H9 (cell line): ENCODE measurements at regions not wholly inside any gene's neighbourhood (a gene's known extent, or its start where the extent isn't known, plus 50 kb on each side); places are given as distances from the start of the nearest gene placed in this dataset.

ENCODE experiments used
- DNase-seq: peaks from one replicate; pipeline ENCODE4 v3.0.0-alpha.2; 2017
- H2AFZ ChIP-seq: one replicate; pipeline ENCODE4 v1.6.1; 2013; ENCODE audit warnings: mild to moderate bottlenecking, low read length, control low read depth, moderate library complexity
- H2AK5ac ChIP-seq: 2 replicates; pipeline ENCODE4 v1.6.1; 2013; ENCODE audit warnings: low read length, control low read depth, mixed read lengths; ENCODE audit not compliant: insufficient read length
- H2BK120ac ChIP-seq: one replicate; pipeline ENCODE4 v1.6.1; 2013; ENCODE audit warnings: low read depth, mild to moderate bottlenecking, low read length, control low read depth, inconsistent platforms; ENCODE audit not compliant: poor library complexity, severe bottlenecking
- H2BK12ac ChIP-seq: 2 replicates; pipeline ENCODE4 v1.6.1; 2013; ENCODE audit warnings: low read length, control low read depth, mixed read lengths, low read depth; ENCODE audit not compliant: insufficient read length
- H2BK15ac ChIP-seq: 2 replicates; pipeline ENCODE4 v1.6.1; 2013; ENCODE audit warnings: low read depth, low read length, control low read depth
- H2BK20ac ChIP-seq: one replicate; pipeline ENCODE4 v1.6.1; 2013; ENCODE audit warnings: low read depth, mild to moderate bottlenecking, low read length, control low read depth, inconsistent platforms; ENCODE audit not compliant: poor library complexity, severe bottlenecking
- H2BK5ac ChIP-seq: 2 replicates; pipeline ENCODE4 v1.6.1; 2013; ENCODE audit warnings: low read length, control low read depth, mixed read lengths; ENCODE audit not compliant: insufficient read length
- H3K14ac ChIP-seq: 2 replicates; pipeline ENCODE4 v1.6.1; 2013; ENCODE audit warnings: low read length, control low read depth; ENCODE audit not compliant: insufficient read depth
- H3K18ac ChIP-seq: 2 replicates; pipeline ENCODE4 v1.6.1; 2013; ENCODE audit warnings: low read depth, mild to moderate bottlenecking, mixed read lengths, low read length, control low read depth; ENCODE audit not compliant: insufficient read length
- H3K23ac ChIP-seq: 2 replicates; pipeline ENCODE4 v1.6.1; 2013; ENCODE audit warnings: low read length, control low read depth, mixed read lengths, low read depth; ENCODE audit not compliant: insufficient read length
- H3K23me2 ChIP-seq: 2 replicates; pipeline ENCODE4 v1.6.1; 2013; ENCODE audit warnings: low read depth, mild to moderate bottlenecking, mixed read lengths, low read length, control low read depth; ENCODE audit not compliant: insufficient read length, poor library complexity, severe bottlenecking
- H3K27ac ChIP-seq: 2 replicates; pipeline ENCODE4 v1.5.1; 2013; ENCODE audit warnings: low read length, control low read depth, mixed read lengths, low read depth; ENCODE audit not compliant: insufficient read length
- H3K27me3 ChIP-seq: 2 replicates; pipeline ENCODE4 v1.6.1; 2013; ENCODE audit warnings: low read length, control low read depth, inconsistent platforms; ENCODE audit not compliant: insufficient read depth
- H3K4ac ChIP-seq: 2 replicates; pipeline ENCODE4 v1.6.1; 2013; ENCODE audit warnings: low read depth, mild to moderate bottlenecking, control low read depth, inconsistent platforms, low read length, moderate library complexity
- H3K4me1 ChIP-seq: 2 replicates; pipeline ENCODE4 v1.6.1; 2013; ENCODE audit warnings: low read length, control low read depth, inconsistent platforms; ENCODE audit not compliant: insufficient read depth
- H3K4me2 ChIP-seq: 2 replicates; pipeline ENCODE4 v1.6.1; 2013; ENCODE audit warnings: low read length, control low read depth, mixed read lengths; ENCODE audit not compliant: insufficient read length, insufficient read depth
- H3K56ac ChIP-seq: 2 replicates; pipeline ENCODE4 v1.6.1; 2013; ENCODE audit warnings: low read depth, mild to moderate bottlenecking, mixed read lengths, low read length, control low read depth; ENCODE audit not compliant: insufficient read length
- H3K79me1 ChIP-seq: 2 replicates; pipeline ENCODE4 v1.6.1; 2013; ENCODE audit warnings: low read depth, mild to moderate bottlenecking, moderate library complexity, low read length, control low read depth, inconsistent platforms; ENCODE audit not compliant: insufficient read depth, poor library complexity, severe bottlenecking
- H3K79me2 ChIP-seq: 2 replicates; pipeline ENCODE4 v1.6.1; 2013; ENCODE audit warnings: low read length, control low read depth, inconsistent platforms; ENCODE audit not compliant: insufficient read depth
- H3K9ac ChIP-seq: 2 replicates; pipeline ENCODE4 v1.6.1; 2013; ENCODE audit warnings: low read length, control low read depth, mixed read lengths; ENCODE audit not compliant: insufficient read length; ENCODE audit errors: extremely low read depth
- H3K9me3 ChIP-seq: one replicate; pipeline ENCODE4 v1.6.1; 2013; ENCODE audit warnings: low read depth, low read length, inconsistent platforms; ENCODE audit not compliant: control insufficient read depth
- H3T11ph ChIP-seq: one replicate; pipeline ENCODE4 v1.6.1; 2013; ENCODE audit warnings: mild to moderate bottlenecking, low read length, control low read depth, inconsistent platforms
- H4K20me1 ChIP-seq: one replicate; pipeline ENCODE4 v1.6.1; 2013; ENCODE audit not compliant: control insufficient read depth, insufficient read length, insufficient read depth
- H4K5ac ChIP-seq: 2 replicates; pipeline ENCODE4 v1.6.1; 2013; ENCODE audit warnings: low read depth, mild to moderate bottlenecking, mixed read lengths, low read length, control low read depth; ENCODE audit not compliant: insufficient read length
- H4K8ac ChIP-seq: replicated peaks from 2 replicates; pipeline ENCODE4 v1.6.1; 2013; ENCODE audit warnings: low read length, control low read depth, mixed read lengths, low read depth; ENCODE audit not compliant: insufficient read length
- H4K91ac ChIP-seq: 2 replicates; pipeline ENCODE4 v1.6.1; 2013; ENCODE audit warnings: low read depth, mild to moderate bottlenecking, moderate library complexity, mixed read lengths, low read length, control low read depth; ENCODE audit not compliant: insufficient read length
- H3K27ac Mint-ChIP-seq, 3 experiments: 2 replicates in 2 of 3; 3 replicates in 1 of 3; pipeline ENCODE4 v1.8.0; 2020 to 2021; ENCODE audit warnings: mixed read lengths in 3 of 3, mild to moderate bottlenecking in 1 of 3, moderate library complexity in 1 of 3
- H3K27me3 Mint-ChIP-seq: 2 replicates; pipeline ENCODE4 v1.8.0; 2021; ENCODE audit warnings: low read depth, mild to moderate bottlenecking, moderate library complexity, mixed read lengths
- H3K36me3 Mint-ChIP-seq, 3 experiments: 2 replicates in 2 of 3; 3 replicates in 1 of 3; pipeline ENCODE4 v1.8.0; 2020 to 2021; ENCODE audit warnings: low read depth in 3 of 3, mixed read lengths in 3 of 3; ENCODE audit not compliant: insufficient read depth in 1 of 3
- H3K4me1 Mint-ChIP-seq, 2 experiments: 2 replicates each; pipeline ENCODE4 v1.8.0; 2020; ENCODE audit warnings: mixed read lengths in 2 of 2
- H3K4me3 Mint-ChIP-seq, 2 experiments: 2 replicates in 1 of 2; 3 replicates in 1 of 2; pipeline ENCODE4 v1.8.0; 2020 to 2021; ENCODE audit warnings: mild to moderate bottlenecking in 2 of 2, mixed read lengths in 2 of 2, moderate library complexity in 1 of 2
- H3K9me3 Mint-ChIP-seq, 2 experiments: 2 replicates in 1 of 2; 3 replicates in 1 of 2; pipeline ENCODE4 v1.8.0; 2020; ENCODE audit warnings: mild to moderate bottlenecking in 2 of 2, mixed read lengths in 2 of 2, moderate library complexity in 1 of 2
- WGBS: extraction: QIAGEN DNeasy Blood & Tissue Kit; methylation state at CpG from one replicate; pipeline ENCODE4 v1.1.7; 2013; ENCODE audit warnings: missing lambda C conversion rate, low lambda C conversion rate, mixed read lengths; ENCODE audit not compliant: insufficient read length; ENCODE audit errors: extremely low coverage; 5-methylcytosine and 5-hydroxymethylcytosine counted together
- TF ChIP-seq, protein P1 (sequence below): fragments of 200-600 bp; sonication (generic); conservative IDR thresholded peaks from 3 replicates; pipeline ENCODE4 v1.8.0; 2021; ENCODE audit warnings: antibody characterized with exemption, mild to moderate bottlenecking

DNA sequence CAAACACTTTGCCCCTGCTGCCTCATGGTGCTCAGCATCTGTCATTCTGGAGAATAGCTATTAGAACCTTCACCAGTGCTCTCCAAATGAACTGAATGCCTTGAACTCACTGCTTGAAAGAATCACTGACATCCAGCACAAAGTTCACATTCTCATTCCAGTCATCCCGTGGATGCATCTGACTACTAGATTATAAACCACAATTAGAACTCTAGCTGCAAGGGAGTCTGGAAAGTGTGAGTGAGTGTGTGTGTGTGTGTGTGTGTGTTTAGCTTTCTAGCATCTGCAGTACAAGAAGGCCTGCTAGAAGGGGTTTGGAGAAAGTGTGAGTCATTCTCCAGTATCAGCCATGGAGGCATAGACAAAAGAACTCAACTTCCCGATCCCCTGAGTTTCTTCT lies 71.3 kb upstream of the DYNLT3 start:
- Histone ChIP-seq H3K79me1 (no peaks in the 10 kb centered on the region), H4K91ac (no peak overlapping the region), H4K5ac (no peak overlapping the region), H2BK20ac (no peak overlapping the region), H3K56ac (no peak overlapping the region), H3K23me2 (no peaks in the 10 kb centered on the region), H2AFZ (no peak overlapping the region), H3K9ac (no peak overlapping the region), H3K9me3 (peaks cover 15% of the 10 kb centered on the region), H3K4me2 (no peak overlapping the region), H4K20me1 (no peaks in the 10 kb centered on the region), H3K4ac (no peak overlapping the region), H3K4me1 (no peaks in the 10 kb centered on the region), H2BK12ac (no peak overlapping the region), H2BK15ac (no peak overlapping the region), H2BK5ac (no peak overlapping the region), H3K27me3 (no peaks in the 10 kb centered on the region), H3K27ac (no peak overlapping the region), H2BK120ac (no peak overlapping the region), H2AK5ac (no peak overlapping the region), H3K18ac (no peak overlapping the region), H3K79me2 (no peaks in the 10 kb centered on the region), H3K14ac (no peak overlapping the region), H3T11ph (no peak overlapping the region), H4K8ac (no peak overlapping the region), H3K23ac (no peak overlapping the region)
- DNase-seq: no peak
- H3K4me1 Mint-ChIP-seq: no peaks in the 10 kb centered on the region
- H3K36me3 Mint-ChIP-seq: peaks cover 0 to 4% (median 1%) of the 10 kb centered on the region in 3 experiments; a peak in 3 of 7 replicates
- H3K27me3 Mint-ChIP-seq: peaks cover 1% of the 10 kb centered on the region; the same call in 1 of the 2 replicates
- H3K4me3 Mint-ChIP-seq: no peak overlapping the region
- H3K27ac Mint-ChIP-seq: no peak overlapping the region
- no CpG with 5 or more reads among the region's 2 CpGs for WGBS
- TF ChIP-seq, protein P1, sequence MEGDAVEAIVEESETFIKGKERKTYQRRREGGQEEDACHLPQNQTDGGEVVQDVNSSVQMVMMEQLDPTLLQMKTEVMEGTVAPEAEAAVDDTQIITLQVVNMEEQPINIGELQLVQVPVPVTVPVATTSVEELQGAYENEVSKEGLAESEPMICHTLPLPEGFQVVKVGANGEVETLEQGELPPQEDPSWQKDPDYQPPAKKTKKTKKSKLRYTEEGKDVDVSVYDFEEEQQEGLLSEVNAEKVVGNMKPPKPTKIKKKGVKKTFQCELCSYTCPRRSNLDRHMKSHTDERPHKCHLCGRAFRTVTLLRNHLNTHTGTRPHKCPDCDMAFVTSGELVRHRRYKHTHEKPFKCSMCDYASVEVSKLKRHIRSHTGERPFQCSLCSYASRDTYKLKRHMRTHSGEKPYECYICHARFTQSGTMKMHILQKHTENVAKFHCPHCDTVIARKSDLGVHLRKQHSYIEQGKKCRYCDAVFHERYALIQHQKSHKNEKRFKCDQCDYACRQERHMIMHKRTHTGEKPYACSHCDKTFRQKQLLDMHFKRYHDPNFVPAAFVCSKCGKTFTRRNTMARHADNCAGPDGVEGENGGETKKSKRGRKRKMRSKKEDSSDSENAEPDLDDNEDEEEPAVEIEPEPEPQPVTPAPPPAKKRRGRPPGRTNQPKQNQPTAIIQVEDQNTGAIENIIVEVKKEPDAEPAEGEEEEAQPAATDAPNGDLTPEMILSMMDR: no peak
- peaks cover 68% of the 10 kb centered on the region in 2 experiments for H3K9me3 Mint-ChIP-seq
